SIG-M5 treated with dmso at 0.1 percent for 504 hours (cell line): ENCODE measurements at regions not wholly inside any gene's neighbourhood (a gene's known extent, or its start where the extent isn't known, plus 50 kb on each side); places are given as distances from the start of the nearest gene placed in this dataset.
"Not testable (repeated sequence)": the region's sequence is repeated elsewhere in the genome, so short reads cannot be mapped to it uniquely, and the experiment has no call there.

Experiments used
- DNase-seq: peaks from one replicate; lab custom pipeline; 2025; ENCODE audit not compliant: unreplicated experiment; lab: John Stamatoyannopoulos, UW

GRCh38 chr6:25112322-25112773, 166.8 kb upstream of the CARMIL1 start:
- DNase-seq: peak; percentile 14

GRCh38 chr6:25113436-25113835, 165.7 kb upstream of the CARMIL1 start:
- DNase-seq: no peak

GRCh38 chr6:25118038-25118437, 161.1 kb upstream of the CARMIL1 start:
- DNase-seq: no peak

GRCh38 chr6:25121186-25121585, 158.0 kb upstream of the CARMIL1 start:
- DNase-seq: no peak

DNA sequence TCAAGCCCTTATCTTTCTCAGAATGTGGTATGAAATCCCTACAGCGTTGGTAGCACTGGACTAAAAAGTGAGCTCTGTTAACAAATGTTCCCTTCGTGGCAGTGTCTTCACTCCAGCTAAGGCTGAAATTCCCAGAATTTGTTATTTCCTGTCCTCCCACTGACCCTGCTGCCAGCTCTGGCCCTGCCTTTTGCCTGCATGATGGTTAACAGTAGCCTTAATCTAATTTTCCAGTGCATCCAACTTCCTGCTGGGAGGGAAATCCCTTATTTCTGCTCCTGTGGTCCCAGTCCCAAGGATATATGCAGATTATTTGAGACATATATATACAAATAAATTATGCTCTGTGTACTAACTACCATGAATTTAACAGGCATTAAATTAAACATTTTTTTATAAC, 157.2 kb upstream of the CARMIL1 start:
- DNase-seq: no peak

- no peak for DNase-seq
Observed at GRCh38 chr6:25122622-25123237, 156.4 kb upstream of the CARMIL1 start.

GRCh38 chr6:25124216-25124715, 154.9 kb upstream of the CARMIL1 start:
- DNase-seq: no peak

- DNase-seq: no peak
Observed at GRCh38 chr6:25125736-25126135, 153.4 kb upstream of the CARMIL1 start.

DNA sequence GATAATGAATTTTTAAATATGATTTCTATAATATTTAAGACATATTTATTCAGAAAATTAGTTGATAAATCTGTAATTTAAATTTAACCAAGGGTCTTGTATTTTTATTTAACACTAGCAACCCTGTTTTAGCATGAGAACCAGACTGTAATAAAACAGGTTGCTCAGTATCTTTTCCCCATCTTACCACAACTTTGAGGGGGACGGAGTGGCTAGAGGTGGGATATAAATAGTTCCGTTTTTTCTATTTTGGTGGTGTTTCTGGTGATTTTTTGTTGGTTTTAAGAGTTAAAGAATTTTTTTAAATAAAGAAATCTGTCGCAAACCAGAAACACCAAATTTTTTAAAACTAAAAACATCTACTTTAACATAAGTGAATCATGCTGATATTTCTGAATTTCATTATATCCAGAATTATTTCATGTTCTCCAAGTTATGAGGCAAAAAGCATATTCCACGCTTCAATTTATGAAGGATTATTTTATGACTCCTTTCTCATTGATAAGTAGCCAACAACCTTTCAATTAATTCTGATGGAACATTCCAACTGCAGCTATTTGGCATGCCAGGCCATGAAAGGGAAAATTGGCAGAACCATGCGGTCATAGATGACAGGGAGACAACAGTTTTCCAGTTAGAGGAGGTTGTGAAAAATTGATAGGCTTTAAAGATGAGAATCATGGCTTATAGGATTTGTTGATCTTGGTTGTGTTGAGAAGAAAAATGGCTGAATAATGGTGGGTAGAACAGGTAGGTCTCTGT, 151.9 kb upstream of the CARMIL1 start:
- DNase-seq: no peak

GRCh38 chr6:25130518-25130917, 148.7 kb upstream of the CARMIL1 start:
- DNase-seq: no peak

- no peak for DNase-seq
Observed at GRCh38 chr6:25132934-25133333, 146.2 kb upstream of the CARMIL1 start.

GRCh38 chr6:25133568-25133967, 145.6 kb upstream of the CARMIL1 start:
- DNase-seq: no peak

DNA sequence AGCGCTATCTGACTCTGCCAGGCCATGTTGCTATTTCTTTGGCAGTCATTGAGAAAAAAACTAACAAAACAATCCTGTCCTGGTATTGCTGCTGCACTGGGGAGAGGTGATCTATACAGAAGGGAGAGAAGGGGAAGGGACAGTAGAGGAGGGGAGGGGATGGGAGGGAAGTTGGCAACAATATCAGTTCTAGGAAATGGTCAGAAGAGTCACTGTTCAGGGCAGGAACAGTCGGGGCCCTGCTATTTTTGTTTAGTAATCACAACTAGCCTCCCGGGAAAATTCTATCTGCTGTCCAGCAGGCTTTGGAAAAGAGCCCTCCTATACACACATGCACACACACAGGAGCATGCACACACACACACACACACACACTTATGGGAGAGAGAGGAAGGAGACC, 142.3 kb upstream of the CARMIL1 start:
- DNase-seq: no peak

GRCh38 chr6:25137480-25137879, 141.7 kb upstream of the CARMIL1 start:
- no peak for DNase-seq

- DNase-seq: no peak
Observed at GRCh38 chr6:25137916-25138232, 141.3 kb upstream of the CARMIL1 start.

DNA sequence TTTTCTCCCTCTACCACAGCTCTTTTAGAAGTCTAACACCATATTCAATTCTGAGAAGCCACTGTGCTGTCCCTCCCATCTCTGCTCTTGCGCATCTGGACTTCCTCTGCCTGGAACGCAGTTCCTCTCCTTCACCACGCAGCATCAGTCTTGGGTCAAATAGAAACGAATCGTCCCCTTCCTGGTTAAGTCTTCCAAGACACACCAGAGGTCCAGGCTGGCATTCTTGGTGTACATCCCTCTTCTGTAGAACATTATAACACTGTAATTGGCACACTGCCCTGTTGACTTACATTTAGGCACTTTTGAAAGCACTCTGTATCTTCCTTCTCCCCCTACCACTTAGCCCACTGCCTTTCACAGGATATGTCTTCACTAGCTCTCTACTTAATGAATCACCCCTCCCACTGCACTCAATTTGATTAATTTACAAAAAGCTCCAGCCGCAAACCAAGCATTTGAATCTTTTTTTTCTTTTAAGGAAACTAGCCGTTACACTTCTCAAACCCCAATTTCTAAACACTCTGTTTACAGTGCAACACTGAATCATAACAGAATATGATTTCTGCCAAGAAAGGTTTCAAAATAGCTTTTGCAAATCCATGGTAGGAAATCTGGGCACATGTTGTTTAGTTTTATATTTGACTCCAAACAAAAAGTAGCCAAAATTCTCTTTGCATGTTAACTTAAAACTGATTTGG, 140.8 kb upstream of the CARMIL1 start:
- DNase-seq: peak; percentile 82

GRCh38 chr6:25138934-25139415, 140.2 kb upstream of the CARMIL1 start:
- DNase-seq: no peak

DNA sequence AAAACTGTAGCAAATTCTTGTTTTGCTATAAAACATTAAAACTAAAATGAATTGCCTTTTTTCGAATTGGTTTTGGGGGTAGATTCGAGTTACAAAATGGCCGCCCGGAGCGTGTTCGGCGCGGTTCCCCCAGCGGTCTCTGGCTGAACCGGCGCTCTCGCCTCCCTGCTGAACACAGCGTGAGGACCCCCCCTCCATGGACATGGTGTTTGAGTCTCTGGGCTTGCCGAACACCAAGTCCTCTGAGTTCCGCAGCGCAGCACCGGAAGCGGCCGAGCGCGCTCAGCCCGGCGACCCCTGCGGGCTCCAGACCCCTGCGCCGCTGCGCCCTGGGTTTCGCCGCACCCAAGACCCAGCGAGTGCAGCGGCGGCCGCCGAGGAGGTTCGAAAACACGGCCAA, 139.6 kb upstream of the CARMIL1 start:
- DNase-seq: not testable (repeated sequence)

DNA sequence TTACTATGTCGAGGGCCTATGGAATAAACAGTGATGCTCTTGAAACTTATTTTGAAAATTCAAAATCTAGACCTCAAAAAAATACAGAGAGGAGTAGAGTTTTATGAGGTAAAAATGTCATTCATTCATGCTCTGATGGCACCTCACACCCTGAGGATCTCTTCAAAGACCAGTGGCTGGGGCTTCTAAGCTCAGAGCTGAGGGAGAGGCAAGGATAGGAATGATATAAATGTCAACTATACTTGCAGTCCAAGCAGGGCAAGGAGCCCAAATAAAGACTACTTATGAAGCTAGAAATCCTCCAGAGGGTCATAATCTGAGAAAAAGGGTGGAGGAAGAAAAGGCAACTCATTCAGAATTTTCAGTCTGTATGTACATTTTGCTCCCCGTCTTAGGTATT, 136.7 kb upstream of the CARMIL1 start:
- no peak for DNase-seq

- DNase-seq: no peak
Observed at GRCh38 chr6:25144919-25145318, 134.3 kb upstream of the CARMIL1 start.

DNA sequence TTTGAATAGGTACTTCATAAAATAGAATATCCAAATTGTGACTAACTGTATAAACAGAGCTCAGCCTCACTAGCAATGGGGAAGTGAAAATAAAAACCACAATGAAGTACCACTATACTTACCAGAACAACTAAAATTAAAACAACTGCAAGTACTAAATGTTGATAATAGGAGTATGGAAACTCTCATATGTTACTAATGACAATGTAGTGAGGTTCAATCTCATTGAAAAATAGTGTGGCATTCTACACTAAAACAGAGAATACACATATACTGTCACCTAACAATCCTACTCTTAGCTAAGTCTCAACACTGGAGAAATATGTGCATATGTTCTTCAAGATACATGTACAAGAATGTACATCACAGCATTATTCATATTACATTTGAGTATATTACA, 132.0 kb upstream of the CARMIL1 start:
- DNase-seq: peak; percentile 59

DNA sequence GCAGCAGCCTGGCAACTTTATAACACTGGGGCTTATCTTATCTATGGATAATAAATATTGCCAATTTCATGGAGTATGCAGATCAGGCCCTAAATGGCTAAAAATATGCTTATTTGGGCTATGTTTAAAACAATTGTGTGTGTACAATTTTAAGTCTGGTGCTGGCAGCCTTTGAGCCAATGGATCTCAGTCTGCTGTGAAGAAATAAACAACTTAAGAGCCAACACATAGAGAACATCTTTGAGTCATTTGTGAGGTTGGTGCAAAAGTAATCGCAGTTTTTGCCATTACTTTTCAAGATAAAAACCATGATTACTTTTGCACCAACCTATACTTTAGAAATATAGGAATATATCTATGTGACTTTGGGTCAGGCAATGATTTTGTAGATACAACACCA, 129.1 kb upstream of the CARMIL1 start:
- DNase-seq: no peak
